GM19023 (cell line): ENCODE measurements at regions not wholly inside any gene's neighbourhood (a gene's known extent, or its start where the extent isn't known, plus 50 kb on each side); places are given as distances from the start of the nearest gene placed in this dataset.
"Not testable (repeated sequence)": the region's sequence is repeated elsewhere in the genome, so short reads cannot be mapped to it uniquely, and the experiment has no call there.

ENCODE experiments used
- ATAC-seq: cut with Tn5 transposase; IDR thresholded peaks from one replicate; pipeline ENCODE4 v1.9.1; 2021; ENCODE audit warnings: mild to moderate bottlenecking, moderate library complexity; ENCODE audit not compliant: unreplicated experiment

DNA sequence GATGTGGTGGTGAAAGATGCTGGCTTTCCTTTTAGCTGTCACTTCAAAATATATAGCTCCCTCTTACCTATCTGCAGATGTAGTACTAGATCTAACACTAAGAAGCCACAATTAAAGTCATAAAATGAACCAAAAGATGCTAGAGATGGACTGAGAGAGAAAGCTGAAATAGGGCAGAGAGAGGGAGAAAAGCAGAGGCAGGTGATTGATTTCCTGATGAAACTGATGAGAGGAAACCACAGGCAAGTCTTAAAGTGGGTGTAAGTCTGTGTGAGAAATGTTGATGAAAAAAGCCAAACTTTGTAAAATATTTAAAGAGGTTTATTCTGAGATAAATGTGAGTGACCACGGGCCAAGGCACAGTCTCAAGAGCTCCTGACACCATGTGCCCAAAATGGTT is 194.3 kb upstream of the MBL2 start:
- no peak for ATAC-seq

- ATAC-seq = peak; percentile 94
These were observed 193.4 kb upstream of the MBL2 start for GRCh38 chr10:52965938-52966401.

GRCh38 chr10:52965509-52965908 is 192.9 kb upstream of the MBL2 start:
- ATAC-seq = peak; percentile 21

GRCh38 chr10:52961323-52961722 is 188.7 kb upstream of the MBL2 start:
- ATAC-seq = no peak

DNA sequence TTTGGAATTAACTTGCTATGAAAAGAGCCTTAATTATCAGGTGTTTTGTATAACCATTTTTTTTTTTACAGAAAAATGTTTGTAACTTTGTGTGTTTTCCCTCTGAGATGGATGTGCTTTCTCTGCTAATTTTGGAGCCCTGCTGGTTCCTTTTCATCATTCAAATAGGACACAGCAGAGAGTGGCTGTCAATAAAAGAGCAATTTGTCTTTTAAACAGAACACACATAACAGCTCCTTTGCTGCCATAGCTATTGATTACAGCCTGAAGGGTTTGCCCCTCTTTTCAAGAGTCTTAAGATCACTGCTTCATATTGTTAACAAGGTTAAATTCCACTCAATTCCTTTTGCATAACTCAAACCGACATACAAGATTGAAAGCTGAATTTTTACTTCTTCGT is 187.2 kb upstream of the MBL2 start:
- ATAC-seq = no peak

- no peak for ATAC-seq
These were observed 184.3 kb upstream of the MBL2 start for GRCh38 chr10:52956861-52957260.

DNA sequence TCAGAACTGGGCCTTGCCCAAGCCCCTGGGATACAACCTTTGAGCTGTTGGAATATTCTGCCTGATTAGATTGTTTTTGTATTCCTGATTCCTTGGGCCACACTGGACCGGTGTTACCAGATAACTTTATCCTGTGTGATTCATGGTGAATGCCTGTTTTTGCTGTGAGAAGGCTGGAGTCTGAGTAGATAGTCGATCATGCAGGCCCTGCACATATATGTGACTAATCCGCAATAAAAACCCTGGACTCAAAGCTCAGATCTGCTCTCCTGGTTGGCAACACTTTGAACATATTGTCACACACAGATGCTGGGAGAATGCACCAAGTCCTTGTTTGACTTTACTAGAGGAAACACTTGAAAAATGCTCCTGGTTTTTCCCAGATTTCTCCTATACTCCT is 183.9 kb upstream of the MBL2 start:
- ATAC-seq = no peak

- ATAC-seq = no peak
These were observed 182.8 kb upstream of the MBL2 start for GRCh38 chr10:52955337-52955736.

DNA sequence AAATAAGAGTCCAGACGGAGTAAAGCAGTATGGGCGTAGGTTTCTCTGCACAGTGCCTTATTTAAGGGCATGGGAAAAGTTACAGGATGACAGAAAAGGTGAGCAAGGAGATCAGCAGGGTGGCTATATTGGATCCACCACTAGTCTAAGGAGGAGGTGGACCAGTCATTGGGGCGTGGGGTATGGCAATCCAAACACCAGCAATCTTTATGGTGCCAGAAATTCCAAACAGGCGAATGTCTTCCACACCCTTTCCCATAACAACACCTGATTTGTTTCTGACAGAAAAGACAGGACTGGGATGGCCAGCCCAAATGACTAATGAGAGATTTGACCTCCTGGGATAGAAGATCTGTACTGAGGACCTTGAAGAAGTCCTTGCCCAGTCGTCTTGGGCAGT is 181.8 kb upstream of the MBL2 start:
- ATAC-seq = no peak

DNA sequence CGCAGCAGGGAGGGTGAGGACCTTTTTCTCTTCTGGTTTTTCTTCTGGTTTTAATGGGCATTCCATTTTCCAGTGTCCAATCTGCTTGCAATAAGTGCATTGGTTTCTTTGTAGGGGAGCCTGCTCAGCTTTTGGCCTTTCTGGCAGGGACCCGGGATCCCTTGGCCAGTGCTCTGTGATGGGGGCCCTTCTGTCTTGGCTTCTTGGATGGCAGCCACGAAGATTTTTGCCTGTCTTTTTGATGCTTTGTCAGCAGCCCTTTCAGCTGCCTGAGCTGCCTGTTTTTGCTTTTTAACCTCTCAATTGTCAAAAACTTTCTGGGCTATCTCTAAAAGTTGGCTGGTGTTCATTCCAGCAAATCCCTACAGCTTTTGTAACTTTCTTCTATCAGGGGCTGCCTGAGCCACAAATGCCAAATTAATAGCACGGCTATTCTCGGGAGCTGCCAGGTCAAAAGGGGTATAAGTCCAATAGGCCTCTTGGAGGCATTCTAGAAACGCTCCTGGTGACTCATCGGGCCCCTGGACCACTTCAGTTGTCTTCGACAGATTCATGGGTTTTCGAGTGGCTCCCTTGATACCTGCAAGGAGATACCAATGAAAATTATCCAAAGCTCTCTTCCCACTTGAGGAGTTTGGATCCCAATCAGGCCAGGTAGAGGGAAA is 179.9 kb upstream of the MBL2 start:
- no peak for ATAC-seq

GRCh38 chr10:52951824-52952223 is 179.2 kb upstream of the MBL2 start:
- ATAC-seq = peak; percentile 99

GRCh38 chr10:52950578-52950977 is 178.0 kb upstream of the MBL2 start:
- ATAC-seq = no peak

DNA sequence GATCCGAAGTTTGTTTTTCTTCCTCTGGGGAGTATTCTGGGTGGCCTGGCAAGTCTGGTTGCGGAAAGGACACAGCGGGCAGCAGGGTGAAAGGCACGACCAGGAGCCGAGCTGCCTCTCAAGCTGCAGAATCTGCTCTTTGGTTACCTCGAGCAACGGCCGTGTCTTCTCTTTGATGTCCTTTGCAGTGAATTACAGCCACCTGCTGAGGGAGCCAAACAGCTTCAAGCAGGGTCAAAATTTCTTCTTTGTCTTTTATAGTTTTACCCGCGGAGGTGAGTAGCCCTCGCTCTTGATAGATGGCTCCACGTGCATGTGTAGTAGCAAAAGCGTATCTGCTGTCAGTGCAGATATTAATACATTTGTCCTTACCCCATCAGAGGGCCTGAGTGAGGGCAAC is 177.3 kb upstream of the MBL2 start:
- ATAC-seq = no peak

GRCh38 chr10:52946486-52946885 is 173.9 kb upstream of the MBL2 start:
- no peak for ATAC-seq

GRCh38 chr10:52945521-52945920 is 172.9 kb upstream of the MBL2 start:
- not testable (repeated sequence) for ATAC-seq

- ATAC-seq = no peak
These were observed 168.3 kb upstream of the MBL2 start for GRCh38 chr10:52940921-52941320.

DNA sequence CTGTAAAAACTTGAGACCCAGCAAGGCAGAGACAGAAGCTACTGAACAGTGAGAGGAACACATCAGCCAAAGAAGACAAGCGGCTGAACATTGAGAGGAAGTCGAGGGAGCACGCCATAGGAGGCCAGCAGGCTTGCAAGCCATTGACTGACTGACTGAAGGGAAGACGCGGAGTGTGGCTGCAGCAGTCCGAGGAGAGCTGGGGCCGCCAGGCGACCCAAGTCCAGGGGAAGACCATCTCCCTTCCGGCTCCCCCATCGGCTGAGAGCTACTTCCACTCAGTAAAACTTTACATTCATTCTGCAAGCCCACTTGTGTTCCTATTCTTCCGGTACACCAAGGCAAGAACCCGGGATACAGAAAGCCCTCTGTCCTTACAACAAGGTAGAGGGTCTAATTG is 167.3 kb upstream of the MBL2 start:
- ATAC-seq = no peak

- no peak for ATAC-seq
These were observed 161.2 kb upstream of the MBL2 start for GRCh38 chr10:52933748-52934147.

DNA sequence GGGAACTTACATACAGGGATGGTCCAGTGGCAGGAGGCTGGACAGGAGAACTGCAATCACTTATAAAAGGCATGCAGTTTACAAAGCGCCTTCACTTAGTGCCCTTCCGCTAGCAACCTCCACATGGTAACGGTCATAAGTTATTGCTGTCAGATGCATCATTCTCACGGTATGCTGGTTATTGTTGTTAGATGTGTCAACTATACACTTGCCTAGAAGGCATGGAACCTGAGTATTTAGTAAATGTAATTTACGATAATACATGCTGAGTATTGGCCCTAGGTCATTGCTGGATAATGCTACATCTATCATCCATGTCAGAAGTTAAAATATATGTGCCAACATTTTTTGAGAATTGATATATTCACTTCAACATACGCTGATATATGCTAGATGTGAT is 155.1 kb upstream of the MBL2 start:
- no peak for ATAC-seq

DNA sequence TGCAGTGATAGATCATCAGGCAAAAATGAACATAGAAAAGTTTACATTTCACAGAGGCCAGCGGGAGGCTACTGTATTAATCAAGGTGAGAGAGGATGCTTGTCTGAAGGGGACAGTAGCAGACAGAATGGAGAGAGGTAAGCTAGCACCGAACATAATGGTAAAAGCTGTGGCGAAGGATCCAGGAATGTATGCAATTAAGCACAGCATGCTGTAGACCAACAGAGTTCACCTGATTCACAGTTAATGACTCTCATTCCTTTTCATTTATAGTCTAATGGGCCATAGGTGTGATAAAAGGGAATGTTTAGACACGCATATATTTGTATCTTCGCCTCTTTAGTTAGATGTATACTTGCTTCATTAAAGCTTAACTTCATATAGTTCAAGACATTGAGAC is 150.9 kb upstream of the MBL2 start:
- no peak for ATAC-seq

DNA sequence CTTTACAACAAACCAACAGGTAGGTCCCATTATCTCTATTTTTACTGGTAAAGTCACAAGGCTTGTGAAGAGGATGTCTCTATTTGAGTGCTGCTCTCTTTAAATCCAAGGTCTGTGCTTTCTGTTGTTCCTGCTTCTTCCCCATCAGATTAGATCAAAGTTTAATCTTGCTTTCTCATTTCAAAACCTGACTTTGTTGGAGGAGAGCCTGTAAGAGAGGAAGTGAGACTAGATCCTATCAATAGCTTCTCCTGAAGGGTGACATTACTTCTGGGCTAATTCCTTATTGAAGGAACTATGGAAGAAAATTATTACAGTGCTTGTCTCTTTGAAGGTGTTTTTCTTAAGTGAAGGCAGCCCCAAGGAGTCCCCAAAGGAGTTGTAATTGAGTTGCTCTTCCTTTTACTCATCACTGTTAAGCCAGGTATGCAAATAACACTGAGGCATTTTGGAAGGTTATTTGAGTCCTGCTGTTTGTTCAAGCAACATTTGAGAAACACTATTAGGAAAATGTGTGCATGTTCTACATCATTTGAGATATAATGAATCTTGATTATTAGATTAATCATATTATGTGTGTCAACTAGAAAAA is 146.2 kb upstream of the MBL2 start:
- no peak for ATAC-seq

DNA sequence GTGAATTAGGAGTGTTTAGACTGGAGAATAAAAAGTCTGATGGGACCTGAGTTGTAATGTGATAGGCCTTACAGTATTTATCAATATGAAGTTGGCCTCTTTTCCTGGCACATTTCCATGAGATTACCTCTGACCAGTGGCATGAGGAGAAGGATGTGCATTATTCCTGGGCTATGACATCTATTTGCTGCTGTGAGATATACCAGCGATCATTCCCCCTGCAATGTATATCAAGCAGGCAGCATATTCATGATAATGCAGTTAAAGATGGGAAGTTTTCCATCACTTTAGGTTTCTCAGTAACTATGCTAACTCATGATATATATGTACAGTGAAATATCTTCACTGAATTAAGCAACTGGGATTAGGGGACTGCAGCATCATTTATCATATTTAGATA is 142.8 kb upstream of the MBL2 start:
- no peak for ATAC-seq

- no peak for ATAC-seq
These were observed 138.6 kb upstream of the MBL2 start for GRCh38 chr10:52911163-52911562.
